ENCODE measurements at regions not wholly inside any gene's neighbourhood (a gene's known extent, or its start where the extent isn't known, plus 50 kb on each side); places are given as distances from the start of the nearest gene placed in this dataset.

DNA sequence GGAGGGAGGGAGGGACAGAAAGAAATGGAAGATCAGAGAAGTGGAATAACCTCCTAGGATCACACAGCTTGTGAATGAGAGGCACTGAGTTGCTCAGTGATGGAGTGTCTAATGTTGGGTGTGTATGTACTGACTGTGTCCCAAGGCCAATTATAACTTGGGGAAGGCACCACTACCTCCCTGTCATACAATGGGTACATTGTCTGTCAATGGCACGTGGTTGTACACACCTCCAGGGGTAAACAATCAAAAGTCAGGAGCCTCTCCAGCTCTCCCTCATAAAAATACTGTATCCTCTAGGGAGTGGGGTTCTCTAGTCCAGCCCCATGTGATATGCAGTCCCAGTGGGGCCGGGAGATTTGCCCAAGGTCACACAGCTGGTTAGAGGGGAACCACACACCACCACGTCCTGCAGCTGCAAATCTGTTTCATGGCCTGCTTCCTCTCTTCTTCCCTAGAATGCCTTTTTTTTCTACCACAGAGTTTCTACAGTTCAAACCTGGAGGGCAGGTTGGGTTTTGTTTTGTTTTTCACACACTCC, 112.5 kb downstream of the SNX5 start:
- no CpG with 5 or more reads among the region's 3 CpGs for WGBS (ENCODE audit: extremely low coverage, insufficient read length, low lambda C conversion rate)
- no peak overlapping the region for H3K27ac Mint-ChIP-seq
- no peak overlapping the region for H4K5ac ChIP-seq (ENCODE audit: insufficient read length, low read depth, low read length)

More for the DNA sequence above, 112.5 kb downstream of the SNX5 start:
- no peak overlapping the region for H3K4me3 Mint-ChIP-seq
- TF ChIP-seq, protein P1, sequence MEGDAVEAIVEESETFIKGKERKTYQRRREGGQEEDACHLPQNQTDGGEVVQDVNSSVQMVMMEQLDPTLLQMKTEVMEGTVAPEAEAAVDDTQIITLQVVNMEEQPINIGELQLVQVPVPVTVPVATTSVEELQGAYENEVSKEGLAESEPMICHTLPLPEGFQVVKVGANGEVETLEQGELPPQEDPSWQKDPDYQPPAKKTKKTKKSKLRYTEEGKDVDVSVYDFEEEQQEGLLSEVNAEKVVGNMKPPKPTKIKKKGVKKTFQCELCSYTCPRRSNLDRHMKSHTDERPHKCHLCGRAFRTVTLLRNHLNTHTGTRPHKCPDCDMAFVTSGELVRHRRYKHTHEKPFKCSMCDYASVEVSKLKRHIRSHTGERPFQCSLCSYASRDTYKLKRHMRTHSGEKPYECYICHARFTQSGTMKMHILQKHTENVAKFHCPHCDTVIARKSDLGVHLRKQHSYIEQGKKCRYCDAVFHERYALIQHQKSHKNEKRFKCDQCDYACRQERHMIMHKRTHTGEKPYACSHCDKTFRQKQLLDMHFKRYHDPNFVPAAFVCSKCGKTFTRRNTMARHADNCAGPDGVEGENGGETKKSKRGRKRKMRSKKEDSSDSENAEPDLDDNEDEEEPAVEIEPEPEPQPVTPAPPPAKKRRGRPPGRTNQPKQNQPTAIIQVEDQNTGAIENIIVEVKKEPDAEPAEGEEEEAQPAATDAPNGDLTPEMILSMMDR (conservative IDR thresholded peaks at IDR 0.05) = no peak
- no peaks in the 10 kb centered on the region for H3K27me3 ChIP-seq (ENCODE audit: insufficient read depth, low read length)
- peaks cover 12% of the 10 kb centered on the region; the same call in 1 of the 2 replicates for H3K4me1 ChIP-seq (ENCODE audit: insufficient read depth, low read length)
- H3K23me2 ChIP-seq (ENCODE audit: insufficient read length, low read depth, low read length, poor library complexity, severe bottlenecking) = no peaks in the 10 kb centered on the region
- H3K14ac ChIP-seq (ENCODE audit: insufficient read depth, low read length) = no peak overlapping the region
- H3K36me3 Mint-ChIP-seq (ENCODE audit: insufficient read depth in 1 of 3, low read depth in 3 of 3) = no peaks in the 10 kb centered on the region
- H3K9me3 Mint-ChIP-seq = 0 out of 5 replicates have a peak, but pooled peaks cover 0 to 2% of the 10 kb centered on the region in 2 experiments
- DNase-seq = no peak
- no peaks in the 10 kb centered on the region for H3K9me3 ChIP-seq (ENCODE audit: control insufficient read depth, low read depth, low read length)
- H3K23ac ChIP-seq (ENCODE audit: insufficient read length, low read depth, low read length) = no peak overlapping the region
- H3K27me3 Mint-ChIP-seq (ENCODE audit: low read depth) = peaks cover 5% of the 10 kb centered on the region
- H3T11ph ChIP-seq (ENCODE audit: low read length) = no peak overlapping the region
- no peak overlapping the region for H2AFZ ChIP-seq (ENCODE audit: low read length)
- H3K27ac ChIP-seq (ENCODE audit: insufficient read length, low read depth, low read length) = no peak overlapping the region
- no peak overlapping the region for H2BK15ac ChIP-seq (ENCODE audit: low read depth, low read length)
- H4K91ac ChIP-seq (ENCODE audit: insufficient read length, low read depth, low read length) = no peak overlapping the region
- H2BK20ac ChIP-seq (ENCODE audit: low read depth, low read length, poor library complexity, severe bottlenecking) = no peak overlapping the region
- no peak overlapping the region for H3K4ac ChIP-seq (ENCODE audit: low read depth, low read length)
- H4K20me1 ChIP-seq (ENCODE audit: control insufficient read depth, insufficient read depth, insufficient read length) = no peaks in the 10 kb centered on the region
- no peak overlapping the region for H4K8ac ChIP-seq (replicated peaks; ENCODE audit: insufficient read length, low read depth, low read length)
- H3K79me1 ChIP-seq (ENCODE audit: insufficient read depth, low read depth, low read length, poor library complexity, severe bottlenecking) = no peaks in the 10 kb centered on the region
- H3K4me1 Mint-ChIP-seq = peaks cover 29% of the 10 kb centered on the region in 2 experiments
- H3K79me2 ChIP-seq (ENCODE audit: insufficient read depth, low read length) = no peaks in the 10 kb centered on the region
- no peak overlapping the region for H3K18ac ChIP-seq (ENCODE audit: insufficient read length, low read depth, low read length)
- no peak overlapping the region for H2BK12ac ChIP-seq (ENCODE audit: insufficient read length, low read depth, low read length)
- H2BK5ac ChIP-seq (ENCODE audit: insufficient read length, low read length) = no peak overlapping the region
- H3K4me2 ChIP-seq (ENCODE audit: insufficient read depth, insufficient read length, low read length) = no peak overlapping the region
- no peak overlapping the region for H3K9ac ChIP-seq (ENCODE audit: extremely low read depth, insufficient read length, low read length)
- H3K56ac ChIP-seq (ENCODE audit: insufficient read length, low read depth, low read length) = no peak overlapping the region
- H2BK120ac ChIP-seq (ENCODE audit: low read depth, low read length, poor library complexity, severe bottlenecking) = no peak overlapping the region
- H2AK5ac ChIP-seq (ENCODE audit: insufficient read length, low read length) = no peak overlapping the region

Data from H9 (cell line).